IMR-90 (cell line): ENCODE measurements at regions not wholly inside any gene's neighbourhood (a gene's known extent, or its start where the extent isn't known, plus 50 kb on each side); places are given as distances from the start of the nearest gene placed in this dataset.

Source experiments
- ATAC-seq: fragments of 200-7000 bp; cut with Tn5 transposase; 2 replicates; pipeline ENCODE4 v1.9.1; 2020; ENCODE audit warnings: low read depth, mild to moderate bottlenecking, moderate library complexity
- BruUV-seq: library from RNA; stranded (reverse); fragments of 400-500 nt; replicated peaks from 2 replicates; lab custom pipeline; 2021; lab: Mats Ljungman, UMichigan
- CTCF ChIA-PET: fragments of 300-600 bp; formaldehyde crosslinking; extraction: SDS; loops from one replicate; lab custom pipeline; 2021; ENCODE audit warnings: antibody characterized with exemption; lab: Yijun Ruan, JAX
- POLR2A ChIA-PET: fragments of 300-600 bp; sonication (Branson Sonifier 250); formaldehyde crosslinking; loops from one replicate; lab custom pipeline; 2022; ENCODE audit warnings: antibody characterized with exemption; ENCODE audit not compliant: unreplicated experiment; lab: Charles Lee
- DNase-seq: peaks from one replicate; pipeline ENCODE4 v3.0.0; 2013
- H2AFZ ChIP-seq: replicated peaks from 2 replicates; pipeline ENCODE3; 2013; ENCODE audit warnings: low read length, mild to moderate bottlenecking; ENCODE audit not compliant: poor library complexity
- H2AK5ac ChIP-seq: 2 replicates; pipeline ENCODE4 v1.6.1; 2013; ENCODE audit warnings: low read depth, low read length, inconsistent platforms
- H2AK9ac ChIP-seq: replicated peaks from 2 replicates; pipeline ENCODE3; 2013; ENCODE audit warnings: mild to moderate bottlenecking, low read depth, low read length, moderate library complexity; ENCODE audit not compliant: poor library complexity
- H2BK120ac ChIP-seq: 2 replicates; pipeline ENCODE4 v1.6.1; 2013; ENCODE audit warnings: low read depth, low read length, inconsistent platforms
- H2BK15ac ChIP-seq: 3 replicates; pipeline ENCODE4 v1.6.1; 2013; ENCODE audit warnings: low read depth, low read length, inconsistent platforms
- H2BK20ac ChIP-seq: 2 replicates; pipeline ENCODE4 v1.6.1; 2013; ENCODE audit warnings: low read depth, mild to moderate bottlenecking, inconsistent platforms, low read length, moderate library complexity
- H2BK5ac ChIP-seq: 2 replicates; pipeline ENCODE4 v1.6.1; 2013; ENCODE audit warnings: mild to moderate bottlenecking, low read depth, low read length, inconsistent platforms; ENCODE audit not compliant: poor library complexity, severe bottlenecking
- H3K14ac ChIP-seq: replicated peaks from 2 replicates; pipeline ENCODE4 v1.6.1; 2013; ENCODE audit warnings: low read depth, low read length, inconsistent platforms
- H3K18ac ChIP-seq: 2 replicates; pipeline ENCODE4 v1.6.1; 2013; ENCODE audit warnings: low read depth, low read length, control low read depth
- H3K23ac ChIP-seq: 2 replicates; pipeline ENCODE4 v1.6.1; 2013; ENCODE audit warnings: low read depth, low read length, inconsistent platforms
- H3K27ac ChIP-seq: 2 replicates; pipeline ENCODE4 v1.5.1; 2013; ENCODE audit warnings: mild to moderate bottlenecking, control low read depth, low read length; ENCODE audit not compliant: insufficient read depth
- H3K27me3 ChIP-seq: 2 replicates; pipeline ENCODE4 v1.6.1; 2013; ENCODE audit warnings: low read length; ENCODE audit not compliant: control insufficient read depth, insufficient read depth
- H3K36me3 ChIP-seq: 2 replicates; pipeline ENCODE4 v1.6.1; 2013; ENCODE audit warnings: low read length, mixed read lengths; ENCODE audit not compliant: control insufficient read depth, insufficient read depth
- H3K4ac ChIP-seq: 2 replicates; pipeline ENCODE4 v1.6.1; 2013; ENCODE audit warnings: low read depth, low read length, inconsistent platforms
- H3K4me1 ChIP-seq: 2 replicates; pipeline ENCODE4 v1.6.1; 2013; ENCODE audit warnings: low read length, mixed read lengths; ENCODE audit not compliant: control insufficient read depth, insufficient read depth
- H3K4me2 ChIP-seq: 2 replicates; pipeline ENCODE4 v1.6.1; 2013; ENCODE audit warnings: low read depth, mild to moderate bottlenecking, control low read depth, low read length, moderate library complexity
- H3K4me3 ChIP-seq: 2 replicates; pipeline ENCODE4 v1.5.1; 2013; ENCODE audit warnings: low read depth, mild to moderate bottlenecking, control low read depth, low read length, moderate library complexity; ENCODE audit not compliant: insufficient read depth
- H3K56ac ChIP-seq: 2 replicates; pipeline ENCODE4 v1.6.1; 2013; ENCODE audit warnings: low read length, inconsistent platforms; ENCODE audit not compliant: insufficient read depth; ENCODE audit errors: extremely low read depth
- H3K79me1 ChIP-seq, 2 experiments: 2 replicates each; pipeline ENCODE4 v1.6.1; 2013; ENCODE audit warnings: low read length in 2 of 2, inconsistent platforms in 1 of 2, low read depth in 1 of 2
- H3K9ac ChIP-seq: 2 replicates; pipeline ENCODE4 v1.6.1; 2013; ENCODE audit warnings: low read depth, low read length, control low read depth
- H3K9me1 ChIP-seq: 2 replicates; pipeline ENCODE4 v1.6.1; 2013; ENCODE audit warnings: low read length, inconsistent platforms; ENCODE audit not compliant: insufficient read depth
- H3K9me3 ChIP-seq: 2 replicates; pipeline ENCODE4 v1.6.1; 2013; ENCODE audit warnings: low read length; ENCODE audit not compliant: control insufficient read depth, insufficient read depth
- H4K20me1 ChIP-seq: 2 replicates; pipeline ENCODE4 v1.6.1; 2013; ENCODE audit warnings: low read length, inconsistent platforms; ENCODE audit not compliant: insufficient read depth
- H4K5ac ChIP-seq: 2 replicates; pipeline ENCODE4 v1.6.1; 2013; ENCODE audit warnings: mild to moderate bottlenecking, low read depth, low read length, control low read depth
- H4K8ac ChIP-seq, 2 experiments: 2 replicates each; pipeline ENCODE4 v1.6.1; 2013; ENCODE audit warnings: low read depth in 2 of 2, low read length in 2 of 2, control low read depth in 1 of 2, inconsistent platforms in 1 of 2
- H4K91ac ChIP-seq: 2 replicates; pipeline ENCODE4 v1.6.1; 2013; ENCODE audit warnings: low read depth, low read length, inconsistent platforms; ENCODE audit not compliant: insufficient read depth
- BHLHE40 ChIP-seq: fragments of 150-350 bp; IDR thresholded peaks from 2 replicates; pipeline ENCODE4 v1.6.1; 2016; ENCODE audit warnings: mild to moderate bottlenecking, low read depth, low read length
- CEBPB ChIP-seq: IDR thresholded peaks from 2 replicates; pipeline ENCODE4 v1.6.1; 2012; ENCODE audit warnings: low read depth, low read length, improper control_type of control experiment
- CHD1 ChIP-seq: IDR thresholded peaks from 2 replicates; pipeline ENCODE4 v1.6.1; 2012; ENCODE audit warnings: low read depth, low read length, improper control_type of control experiment
- FOS ChIP-seq: fragments of 150-350 bp; IDR thresholded peaks from 2 replicates; pipeline ENCODE4 v1.6.1; 2016; ENCODE audit warnings: low read depth, low read length
- MAZ ChIP-seq: IDR thresholded peaks from 2 replicates; pipeline ENCODE4 v1.6.1; 2012; ENCODE audit warnings: low read depth, mild to moderate bottlenecking, low read length, improper control_type of control experiment, moderate library complexity, borderline replicate concordance
- MXI1 ChIP-seq: IDR thresholded peaks from 2 replicates; pipeline ENCODE4 v1.6.1; 2012; ENCODE audit warnings: low read depth, mild to moderate bottlenecking, low read length, moderate library complexity, borderline replicate concordance
- POLR2A ChIP-seq: IDR thresholded peaks from 2 replicates; pipeline ENCODE4 v1.6.1; 2012; ENCODE audit warnings: mild to moderate bottlenecking, low read depth, low read length
- RAD21 ChIP-seq: IDR thresholded peaks from 2 replicates; pipeline ENCODE4 v1.6.1; 2012; ENCODE audit warnings: low read length, improper control_type of control experiment
- RFX5 ChIP-seq: IDR thresholded peaks from 2 replicates; pipeline ENCODE4 v1.8.0; 2012; ENCODE audit warnings: low read depth, mild to moderate bottlenecking, low read length, moderate library complexity
- WGBS, 2 experiments: methylation state at CpG; one replicate each; pipeline versions ENCODE4 v1.1.5 to v1.1.7; 2013; ENCODE audit warnings: missing lambda C conversion rate in 2 of 2; ENCODE audit not compliant: insufficient read length in 1 of 2; ENCODE audit errors: extremely low coverage in 2 of 2; 5-methylcytosine and 5-hydroxymethylcytosine counted together
- dilution Hi-C: fragments of 300-500 bp; cut with HindIII; formaldehyde crosslinking; loops from one replicate; pipeline ENCODE4 v1.14.3; 2018; ENCODE audit warnings: low sequenced_read_pairs; ENCODE audit not compliant: unreplicated experiment
- in situ Hi-C: fragments of 300-500 bp; cut with MboI; formaldehyde crosslinking; loops from 3 replicates; pipeline ENCODE4 v1.14.3; 2019; ENCODE audit warnings: low sequenced_read_pairs, inconsistent platforms, mixed read lengths
- intact Hi-C: fragments of 100-400 bp; cut with micrococcal nuclease; formaldehyde crosslinking; loops from 2 replicates; pipeline ENCODE4 v1.10.0; 2022
- TF ChIP-seq, protein P1 (sequence below): fragments of 150-350 bp; IDR thresholded peaks from 2 replicates; pipeline ENCODE4 v1.6.1; 2017; ENCODE audit warnings: mild to moderate bottlenecking, antibody characterized with exemption, low read length, low read depth
- TF ChIP-seq, protein P2 (sequence below): fragments of 150-350 bp; IDR thresholded peaks from 2 replicates; pipeline ENCODE4 v1.6.1; 2016; ENCODE audit warnings: low read depth, mild to moderate bottlenecking, low read length, moderate library complexity, borderline replicate concordance
- TF ChIP-seq, protein P3 (sequence below): conservative IDR thresholded peaks from 2 replicates; pipeline ENCODE4 v1.5.1; 2012; ENCODE audit warnings: mild to moderate bottlenecking, low read depth, low read length, improper control_type of control experiment

DNA sequence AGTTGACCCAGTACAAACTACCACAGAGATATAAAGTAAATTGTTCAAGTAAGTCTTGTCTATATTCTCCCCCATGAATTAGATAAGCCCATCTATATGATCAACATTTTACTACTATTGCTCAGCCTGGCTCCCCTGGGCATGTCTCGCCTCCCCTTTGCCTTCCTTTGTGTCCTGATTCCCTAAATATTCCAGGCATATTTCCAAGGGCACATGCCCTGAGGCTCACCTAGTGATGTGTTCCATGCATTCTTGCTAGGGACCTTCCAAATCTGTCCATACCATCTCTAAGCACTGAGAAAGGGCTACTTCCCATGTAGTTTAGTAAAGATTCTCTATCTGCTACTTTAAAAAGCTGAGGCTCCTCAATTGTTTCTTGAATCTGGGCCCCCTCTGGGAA lies 163.1 kb upstream of the ADRA1D start:
- no peak overlapping the region for H2BK120ac ChIP-seq
- TF ChIP-seq, protein P1, sequence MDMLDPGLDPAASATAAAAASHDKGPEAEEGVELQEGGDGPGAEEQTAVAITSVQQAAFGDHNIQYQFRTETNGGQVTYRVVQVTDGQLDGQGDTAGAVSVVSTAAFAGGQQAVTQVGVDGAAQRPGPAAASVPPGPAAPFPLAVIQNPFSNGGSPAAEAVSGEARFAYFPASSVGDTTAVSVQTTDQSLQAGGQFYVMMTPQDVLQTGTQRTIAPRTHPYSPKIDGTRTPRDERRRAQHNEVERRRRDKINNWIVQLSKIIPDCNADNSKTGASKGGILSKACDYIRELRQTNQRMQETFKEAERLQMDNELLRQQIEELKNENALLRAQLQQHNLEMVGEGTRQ, result no peak
- TF ChIP-seq MXI1 (no peak), BHLHE40 (no peak), RAD21 (no peak), FOS (no peak), RFX5 (no peak), MAZ (no peak), CHD1 (no peak), CEBPB (no peak), POLR2A (no peak)
- TF ChIP-seq, protein P2, sequence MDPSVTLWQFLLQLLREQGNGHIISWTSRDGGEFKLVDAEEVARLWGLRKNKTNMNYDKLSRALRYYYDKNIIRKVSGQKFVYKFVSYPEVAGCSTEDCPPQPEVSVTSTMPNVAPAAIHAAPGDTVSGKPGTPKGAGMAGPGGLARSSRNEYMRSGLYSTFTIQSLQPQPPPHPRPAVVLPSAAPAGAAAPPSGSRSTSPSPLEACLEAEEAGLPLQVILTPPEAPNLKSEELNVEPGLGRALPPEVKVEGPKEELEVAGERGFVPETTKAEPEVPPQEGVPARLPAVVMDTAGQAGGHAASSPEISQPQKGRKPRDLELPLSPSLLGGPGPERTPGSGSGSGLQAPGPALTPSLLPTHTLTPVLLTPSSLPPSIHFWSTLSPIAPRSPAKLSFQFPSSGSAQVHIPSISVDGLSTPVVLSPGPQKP, result no peak
- TF ChIP-seq, protein P3, sequence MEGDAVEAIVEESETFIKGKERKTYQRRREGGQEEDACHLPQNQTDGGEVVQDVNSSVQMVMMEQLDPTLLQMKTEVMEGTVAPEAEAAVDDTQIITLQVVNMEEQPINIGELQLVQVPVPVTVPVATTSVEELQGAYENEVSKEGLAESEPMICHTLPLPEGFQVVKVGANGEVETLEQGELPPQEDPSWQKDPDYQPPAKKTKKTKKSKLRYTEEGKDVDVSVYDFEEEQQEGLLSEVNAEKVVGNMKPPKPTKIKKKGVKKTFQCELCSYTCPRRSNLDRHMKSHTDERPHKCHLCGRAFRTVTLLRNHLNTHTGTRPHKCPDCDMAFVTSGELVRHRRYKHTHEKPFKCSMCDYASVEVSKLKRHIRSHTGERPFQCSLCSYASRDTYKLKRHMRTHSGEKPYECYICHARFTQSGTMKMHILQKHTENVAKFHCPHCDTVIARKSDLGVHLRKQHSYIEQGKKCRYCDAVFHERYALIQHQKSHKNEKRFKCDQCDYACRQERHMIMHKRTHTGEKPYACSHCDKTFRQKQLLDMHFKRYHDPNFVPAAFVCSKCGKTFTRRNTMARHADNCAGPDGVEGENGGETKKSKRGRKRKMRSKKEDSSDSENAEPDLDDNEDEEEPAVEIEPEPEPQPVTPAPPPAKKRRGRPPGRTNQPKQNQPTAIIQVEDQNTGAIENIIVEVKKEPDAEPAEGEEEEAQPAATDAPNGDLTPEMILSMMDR, result no peak
- H3K9me3 ChIP-seq, result no peaks in the 10 kb centered on the region
- no peak overlapping the region for H3K9ac ChIP-seq
- no peak overlapping the region for H3K27ac ChIP-seq
- peaks cover 3% of the 10 kb centered on the region for H3K27me3 ChIP-seq
- no peaks in the 10 kb centered on the region; the same call in 1 of the 2 replicates for H3K4me1 ChIP-seq
- no peak overlapping the region for H3K23ac ChIP-seq
- no peak overlapping the region for H2AK5ac ChIP-seq
- no peak overlapping the region for H4K5ac ChIP-seq
- no peak overlapping the region for H3K14ac ChIP-seq
- no TSS peak for BruUV-seq
- H3K4me3 ChIP-seq, result no peak overlapping the region
- DNase-seq, result no peak
- no peak overlapping the region for H4K8ac ChIP-seq
- dilution Hi-C loops, result no loop called here
- no peak overlapping the region for H2BK5ac ChIP-seq
- no peaks in the 10 kb centered on the region for H4K20me1 ChIP-seq
- no peak overlapping the region for H3K4ac ChIP-seq
- no peak overlapping the region for H3K4me2 ChIP-seq
- no peak for ATAC-seq
- intact Hi-C loops, result no loop called here
- H3K18ac ChIP-seq, result no peak overlapping the region
- no peak overlapping the region for H2AFZ ChIP-seq
- WGBS, 2 experiments, result no CpG with 5 or more reads among the region's 1 CpG
- H2BK15ac ChIP-seq, result no peak overlapping the region
- no peak overlapping the region for H2BK20ac ChIP-seq
- no peaks in the 10 kb centered on the region for H3K9me1 ChIP-seq
- POLR2A ChIA-PET, result no interaction called here
- CTCF ChIA-PET, result no interaction called here
- H3K56ac ChIP-seq, result no peak overlapping the region
- in situ Hi-C loops, result no loop called here
- H3K36me3 ChIP-seq, result no peaks in the 10 kb centered on the region
- H2AK9ac ChIP-seq, result no peak overlapping the region
- H3K79me1 ChIP-seq, result no peaks in the 10 kb centered on the region
- H4K91ac ChIP-seq, result no peak overlapping the region
